KMS-11 (cell line): ENCODE measurements at regions not wholly inside any gene's neighbourhood (a gene's known extent, or its start where the extent isn't known, plus 50 kb on each side); places are given as distances from the start of the nearest gene placed in this dataset.

ENCODE experiments used
- H2AFZ ChIP-seq: fragments of 200-600 bp; sonication (generic); 2 replicates; pipeline ENCODE4 v1.6.1; 2016; ENCODE audit warnings: antibody characterized with exemption, mixed run types, low read depth
- H3K27ac ChIP-seq: fragments of 200-600 bp; sonication (generic); 2 replicates; pipeline ENCODE4 v1.6.1; 2016; ENCODE audit warnings: mild to moderate bottlenecking, mixed run types
- H3K27me3 ChIP-seq: fragments of 200-600 bp; sonication (generic); 2 replicates; pipeline ENCODE4 v1.6.1; 2017; ENCODE audit warnings: mild to moderate bottlenecking, low read depth, mixed run types, moderate library complexity; ENCODE audit not compliant: insufficient read depth
- H3K36me3 ChIP-seq: fragments of 200-600 bp; sonication (generic); 2 replicates; pipeline ENCODE4 v1.6.1; 2017; ENCODE audit warnings: mild to moderate bottlenecking, mixed run types; ENCODE audit not compliant: insufficient read depth
- H3K4me1 ChIP-seq: fragments of 200-600 bp; sonication (generic); 2 replicates; pipeline ENCODE4 v1.6.1; 2016; ENCODE audit warnings: mild to moderate bottlenecking, low read depth, mixed run types; ENCODE audit not compliant: poor library complexity, severe bottlenecking
- H3K4me2 ChIP-seq: fragments of 200-600 bp; sonication (generic); 2 replicates; pipeline ENCODE4 v1.7.0; 2016; ENCODE audit warnings: mild to moderate bottlenecking, mixed run types
- H3K4me3 ChIP-seq: fragments of 200-600 bp; sonication (generic); IDR thresholded peaks from 2 replicates; pipeline ENCODE4 v1.6.1; 2017; ENCODE audit warnings: low read depth, low read length, mixed read lengths; ENCODE audit not compliant: insufficient read depth
- H3K79me2 ChIP-seq: fragments of 200-600 bp; sonication (generic); 2 replicates; pipeline ENCODE4 v1.6.1; 2016; ENCODE audit warnings: low read depth, mixed run types; ENCODE audit not compliant: insufficient read depth
- H3K9ac ChIP-seq: fragments of 200-600 bp; sonication (generic); 2 replicates; pipeline ENCODE4 v1.6.1; 2016; ENCODE audit warnings: mild to moderate bottlenecking, mixed run types
- H4K20me1 ChIP-seq: fragments of 200-600 bp; sonication (generic); 2 replicates; pipeline ENCODE4 v1.6.1; 2016; ENCODE audit warnings: mild to moderate bottlenecking, mixed run types; ENCODE audit not compliant: insufficient read depth
- CTCF ChIP-seq: fragments of 200-600 bp; sonication (generic); conservative IDR thresholded peaks from 2 replicates; pipeline ENCODE4 v1.6.1; 2017; ENCODE audit warnings: low read depth, mild to moderate bottlenecking, antibody characterized with exemption, low read length, moderate library complexity, mixed read lengths

- no peaks in the 10 kb centered on the region for H4K20me1 ChIP-seq
- H3K4me3 ChIP-seq, result no peak overlapping the region
- H3K27me3 ChIP-seq, result no peaks in the 10 kb centered on the region
- H3K36me3 ChIP-seq, result no peaks in the 10 kb centered on the region
- H3K4me1 ChIP-seq, result no peaks in the 10 kb centered on the region
- H2AFZ ChIP-seq, result no peak overlapping the region
- TF ChIP-seq CTCF, result no peak
- no peaks in the 10 kb centered on the region for H3K79me2 ChIP-seq
- H3K27ac ChIP-seq, result no peak overlapping the region
- H3K9ac ChIP-seq, result no peak overlapping the region
- H3K4me2 ChIP-seq, result no peak overlapping the region
Observed at GRCh38 chr4:72666910-72667309, 97.9 kb upstream of the ADAMTS3 start.

- Histone ChIP-seq H3K36me3 (no peaks in the 10 kb centered on the region), H4K20me1 (no peaks in the 10 kb centered on the region), H3K79me2 (no peaks in the 10 kb centered on the region), H3K27me3 (no peaks in the 10 kb centered on the region), H2AFZ (no peak overlapping the region), H3K9ac (no peak overlapping the region), H3K4me1 (no peaks in the 10 kb centered on the region), H3K4me2 (no peak overlapping the region), H3K4me3 (no peak overlapping the region), H3K27ac (no peak overlapping the region)
- TF ChIP-seq CTCF, result no peak
Observed at GRCh38 chr4:72665171-72665968, 96.3 kb upstream of the ADAMTS3 start.

- Histone ChIP-seq H2AFZ (no peak overlapping the region), H3K36me3 (no peaks in the 10 kb centered on the region), H3K4me3 (no peak overlapping the region), H3K4me2 (no peak overlapping the region), H3K27me3 (no peaks in the 10 kb centered on the region), H3K79me2 (no peaks in the 10 kb centered on the region), H3K4me1 (no peaks in the 10 kb centered on the region), H3K9ac (no peak overlapping the region), H3K27ac (no peak overlapping the region), H4K20me1 (no peaks in the 10 kb centered on the region)
- no peak for TF ChIP-seq CTCF
Observed at GRCh38 chr4:72663828-72664227, 94.8 kb upstream of the ADAMTS3 start.

GRCh38 chr4:72661830-72662229, 92.8 kb upstream of the ADAMTS3 start:
- Histone ChIP-seq H3K4me3 (no peak overlapping the region), H3K27ac (no peak overlapping the region)

More at GRCh38 chr4:72661830-72662229, 92.8 kb upstream of the ADAMTS3 start:
- no peak overlapping the region for H3K4me2 ChIP-seq
- no peaks in the 10 kb centered on the region for H4K20me1 ChIP-seq
- H3K79me2 ChIP-seq, result no peaks in the 10 kb centered on the region
- H3K9ac ChIP-seq, result no peak overlapping the region
- H3K4me1 ChIP-seq, result no peaks in the 10 kb centered on the region
- H3K36me3 ChIP-seq, result no peaks in the 10 kb centered on the region
- H2AFZ ChIP-seq, result no peak overlapping the region
- H3K27me3 ChIP-seq, result no peaks in the 10 kb centered on the region
- TF ChIP-seq CTCF, result no peak
